ENCODE measurements at regions not wholly inside any gene's neighbourhood (a gene's known extent, or its start where the extent isn't known, plus 50 kb on each side); places are given as distances from the start of the nearest gene placed in this dataset.
"Not testable (repeated sequence)": the region's sequence is repeated elsewhere in the genome, so short reads cannot be mapped to it uniquely, and the experiment has no call there.

- ChIA-PET CTCF (no interaction called here), POLR2A (no interaction called here)
- TF ChIP-seq ELF4 (IDR thresholded peaks at IDR 0.05) (no peak), ARNT (IDR thresholded peaks at IDR 0.05) (no peak), PKNOX1 (IDR thresholded peaks at IDR 0.05) (no peak), HDGF (IDR thresholded peaks at IDR 0.05; ENCODE audit: borderline replicate concordance) (no peak), NFRKB (IDR thresholded peaks at IDR 0.05) (no peak), SP1 (IDR thresholded peaks at IDR 0.05) (no peak)
- no peak for DNase-seq (ENCODE audit: extremely low spot score)
Observed at GRCh38 chr11:134841972-134842371, 429.9 kb upstream of the B3GAT1 start.

DNA sequence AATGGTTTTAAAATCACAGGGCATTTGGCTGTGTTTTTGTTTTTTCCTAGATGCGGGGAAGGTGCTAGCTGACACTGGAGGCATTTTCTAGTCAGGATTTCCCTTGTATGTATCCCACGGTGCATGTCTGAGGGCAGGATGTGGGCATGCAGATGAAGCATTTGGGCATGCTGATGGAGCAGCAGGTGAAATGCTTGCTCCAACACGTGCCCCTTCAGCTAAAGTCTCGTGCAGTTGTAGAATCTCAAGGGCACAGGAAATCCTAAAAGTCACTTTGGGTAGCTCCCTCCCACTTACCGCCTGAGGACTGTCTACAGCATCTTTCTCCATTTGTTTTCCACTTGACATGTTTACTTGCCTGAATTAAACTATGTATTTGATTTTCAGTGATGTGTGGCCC lies 429.4 kb upstream of the B3GAT1 start:
- POLR2A ChIA-PET, result no interaction called here
- no peak for DNase-seq (ENCODE audit: extremely low spot score)
- CTCF ChIA-PET, result no interaction called here
- no peak for TF ChIP-seq HDGF (IDR thresholded peaks at IDR 0.05; ENCODE audit: borderline replicate concordance)
- no peak for TF ChIP-seq BHLHE40 (IDR thresholded peaks at IDR 0.05; ENCODE audit: borderline replicate concordance)
- TF ChIP-seq ARNT (IDR thresholded peaks at IDR 0.05), result no peak
- no peak for TF ChIP-seq SP1 (IDR thresholded peaks at IDR 0.05)
- no peak for TF ChIP-seq FOXM1 (IDR thresholded peaks at IDR 0.05; ENCODE audit: borderline replicate concordance)
- TF ChIP-seq LEF1 (IDR thresholded peaks at IDR 0.05; ENCODE audit: borderline replicate concordance), result no peak
- TF ChIP-seq FOXA1 (IDR thresholded peaks at IDR 0.05), result no peak
- TF ChIP-seq SUZ12 (IDR thresholded peaks at IDR 0.05), result no peak
- TF ChIP-seq NFRKB (IDR thresholded peaks at IDR 0.05), result no peak
- no peak for TF ChIP-seq CTBP1 (IDR thresholded peaks at IDR 0.05; ENCODE audit: borderline replicate concordance)
- no peak for TF ChIP-seq ELF4 (IDR thresholded peaks at IDR 0.05)
- TF ChIP-seq ZNF384 (IDR thresholded peaks at IDR 0.05), result no peak
- TF ChIP-seq PKNOX1 (IDR thresholded peaks at IDR 0.05), result no peak
- no peak for TF ChIP-seq TARDBP (IDR thresholded peaks at IDR 0.05)
- TF ChIP-seq FOXK2 (IDR thresholded peaks at IDR 0.05), result no peak

GRCh38 chr11:134840945-134841344 lies 428.9 kb upstream of the B3GAT1 start:
- TF ChIP-seq ZNF384 (IDR thresholded peaks at IDR 0.05), result no peak
- TF ChIP-seq FOXK2 (IDR thresholded peaks at IDR 0.05), result no peak
- no peak for TF ChIP-seq PKNOX1 (IDR thresholded peaks at IDR 0.05)
- TF ChIP-seq NFRKB (IDR thresholded peaks at IDR 0.05), result no peak
- no peak for TF ChIP-seq SUZ12 (IDR thresholded peaks at IDR 0.05)
- no peak for TF ChIP-seq FOXM1 (IDR thresholded peaks at IDR 0.05; ENCODE audit: borderline replicate concordance)
- no peak for TF ChIP-seq TARDBP (IDR thresholded peaks at IDR 0.05)
- TF ChIP-seq L3MBTL2 (conservative IDR thresholded peaks at IDR 0.05), result no peak
- no peak for TF ChIP-seq FOXA1 (IDR thresholded peaks at IDR 0.05)
- no peak for TF ChIP-seq BHLHE40 (IDR thresholded peaks at IDR 0.05; ENCODE audit: borderline replicate concordance)
- DNase-seq (ENCODE audit: extremely low spot score), result no peak
- ChIA-PET POLR2A (no interaction called here), CTCF (no interaction called here)

- POLR2A ChIA-PET; DNase-seq (ENCODE audit: extremely low spot score); CTCF ChIA-PET: not testable (repeated sequence)
Observed at GRCh38 chr11:134840165-134840564, 428.1 kb upstream of the B3GAT1 start.

DNA sequence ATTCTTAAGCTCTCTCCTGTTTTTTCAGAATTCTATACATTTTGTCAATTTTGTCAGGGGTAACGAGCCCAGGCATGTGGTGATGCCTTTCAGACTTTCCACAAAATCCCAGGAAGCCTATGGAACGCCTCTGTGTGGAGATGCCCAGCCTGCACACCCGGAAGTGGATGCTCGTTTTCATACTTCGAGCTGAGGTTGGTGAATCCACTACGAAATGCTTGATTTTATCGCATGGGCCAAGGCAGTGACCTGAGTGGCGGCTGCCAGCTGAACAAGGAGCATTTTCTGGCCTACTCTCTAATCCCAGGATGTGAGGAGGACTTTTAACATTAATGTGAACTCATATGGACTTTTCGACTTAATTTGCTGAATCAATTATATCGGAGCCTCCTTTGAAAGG lies 426.7 kb upstream of the B3GAT1 start:
- CTCF ChIA-PET, result no interaction called here
- no peak for DNase-seq (ENCODE audit: extremely low spot score)
- TF ChIP-seq ZNF384 (IDR thresholded peaks at IDR 0.05), result no peak
- no peak for TF ChIP-seq ARNT (IDR thresholded peaks at IDR 0.05)
- TF ChIP-seq HDGF (IDR thresholded peaks at IDR 0.05; ENCODE audit: borderline replicate concordance), result no peak
- TF ChIP-seq SUZ12 (IDR thresholded peaks at IDR 0.05), result no peak
- no peak for TF ChIP-seq BHLHE40 (IDR thresholded peaks at IDR 0.05; ENCODE audit: borderline replicate concordance)
- POLR2A ChIA-PET, result no interaction called here

DNA sequence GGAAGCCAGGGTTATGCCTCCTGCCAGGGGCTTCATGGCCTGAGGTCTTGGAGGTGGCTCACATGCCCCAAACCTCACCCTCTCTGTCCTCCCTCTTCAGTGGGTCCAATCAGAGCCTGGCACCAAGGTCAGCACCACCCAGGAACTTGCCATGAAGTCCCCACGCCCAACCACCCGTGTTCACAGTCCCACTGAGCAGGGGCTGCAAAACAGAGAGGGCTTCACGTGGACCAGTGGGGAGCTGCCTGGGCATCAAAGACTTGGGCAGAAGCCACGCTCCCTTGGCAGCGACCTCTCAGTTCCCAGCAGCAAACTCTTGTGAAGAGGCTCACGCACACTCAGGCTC lies 425.8 kb upstream of the B3GAT1 start:
- POLR2A ChIA-PET, result no interaction called here
- DNase-seq (ENCODE audit: extremely low spot score), result no peak
- CTCF ChIA-PET, result no interaction called here
- no peak for TF ChIP-seq SUZ12 (IDR thresholded peaks at IDR 0.05)
- TF ChIP-seq ELF4 (IDR thresholded peaks at IDR 0.05), result no peak
- no peak for TF ChIP-seq ZNF384 (IDR thresholded peaks at IDR 0.05)
- TF ChIP-seq FOXA1 (IDR thresholded peaks at IDR 0.05), result no peak
- TF ChIP-seq LEF1 (IDR thresholded peaks at IDR 0.05; ENCODE audit: borderline replicate concordance), result no peak
- no peak for TF ChIP-seq BHLHE40 (IDR thresholded peaks at IDR 0.05; ENCODE audit: borderline replicate concordance)
- no peak for TF ChIP-seq HDGF (IDR thresholded peaks at IDR 0.05; ENCODE audit: borderline replicate concordance)
- no peak for TF ChIP-seq CTBP1 (IDR thresholded peaks at IDR 0.05; ENCODE audit: borderline replicate concordance)
- TF ChIP-seq FOXM1 (IDR thresholded peaks at IDR 0.05; ENCODE audit: borderline replicate concordance), result no peak
- TF ChIP-seq PKNOX1 (IDR thresholded peaks at IDR 0.05), result no peak
- TF ChIP-seq TARDBP (IDR thresholded peaks at IDR 0.05), result no peak
- TF ChIP-seq FOXK2 (IDR thresholded peaks at IDR 0.05), result no peak
- TF ChIP-seq L3MBTL2 (conservative IDR thresholded peaks at IDR 0.05), result no peak
- TF ChIP-seq ARNT (IDR thresholded peaks at IDR 0.05), result no peak
- no peak for TF ChIP-seq NFRKB (IDR thresholded peaks at IDR 0.05)
- no peak for TF ChIP-seq SP1 (IDR thresholded peaks at IDR 0.05)
